GM12891 (cell line): ENCODE measurements at regions not wholly inside any gene's neighbourhood (a gene's known extent, or its start where the extent isn't known, plus 50 kb on each side); places are given as distances from the start of the nearest gene placed in this dataset.

Experiments
- POLR2A ChIP-seq: IDR thresholded peaks from 2 replicates; pipeline ENCODE4 v1.6.1; 2011; ENCODE audit warnings: low read depth, low read length, control low read depth
- POLR2AphosphoS5 ChIP-seq: IDR thresholded peaks from 2 replicates; pipeline ENCODE4 v1.6.1; 2011; ENCODE audit warnings: low read depth, low read length, control low read depth
- TAF1 ChIP-seq: IDR thresholded peaks from 2 replicates; pipeline ENCODE4 v1.6.1; 2011; ENCODE audit warnings: low read depth, low read length, control low read depth

DNA sequence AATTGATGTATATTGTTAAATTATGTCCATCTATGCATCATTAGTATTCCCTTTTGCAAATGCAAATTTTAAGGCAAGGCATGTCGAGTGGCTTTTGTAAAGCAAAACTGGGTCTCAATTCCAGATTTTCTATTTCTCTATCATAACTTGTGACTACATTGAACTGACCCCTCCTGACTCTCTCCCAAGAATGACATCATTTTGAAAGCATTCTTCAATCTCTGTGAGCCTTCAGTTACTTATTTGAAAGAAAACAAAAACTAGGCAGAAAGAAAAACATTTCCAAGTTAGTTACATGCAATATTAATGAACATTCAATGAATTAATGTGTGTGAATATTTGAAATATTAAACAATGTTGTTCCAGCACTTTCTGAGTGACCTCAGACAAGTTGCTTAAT is 314.3 kb upstream of the CLNK start:
- TF ChIP-seq POLR2A (no peak), TAF1 (no peak), POLR2AphosphoS5 (no peak)
